Hepatic stellate cell (primary cell): ENCODE measurements at regions not wholly inside any gene's neighbourhood (a gene's known extent, or its start where the extent isn't known, plus 50 kb on each side); places are given as distances from the start of the nearest gene placed in this dataset.

Experiments used
- DNase-seq: peaks from one replicate; pipeline ENCODE4 v3.0.0; 2011; ENCODE audit warnings: low spot score

DNA sequence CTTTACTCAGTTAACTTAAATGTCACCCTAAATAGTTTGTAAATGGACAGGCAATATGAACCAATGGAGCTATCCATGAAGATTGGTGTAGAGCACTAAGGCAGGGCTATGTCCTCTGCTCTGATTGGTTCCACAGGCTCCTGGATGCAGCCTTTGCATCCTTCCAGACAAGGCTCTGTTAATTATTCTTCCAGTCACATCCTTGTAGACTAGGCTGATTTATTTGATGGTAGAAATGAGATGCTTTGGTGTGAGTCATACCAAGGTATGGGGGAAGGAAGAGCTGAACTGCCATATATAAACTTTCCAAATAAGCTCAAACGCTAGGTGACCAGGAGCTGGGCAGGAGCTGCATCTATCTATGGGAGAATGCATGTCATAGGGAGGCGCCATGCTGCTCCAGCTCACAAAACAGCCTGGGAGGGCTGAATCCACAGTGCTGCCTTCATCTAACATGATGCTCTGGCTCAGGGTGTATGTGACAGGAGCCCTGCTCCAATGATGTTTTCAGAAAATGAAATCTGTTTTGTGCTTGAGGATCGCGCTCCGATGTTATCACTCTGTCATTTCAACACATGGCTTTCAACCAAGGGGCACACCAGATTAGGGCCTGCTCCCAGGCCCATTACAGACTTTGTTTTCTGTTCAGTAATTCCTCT, 818.0 kb upstream of the ZNF608 start:
- DNase-seq: no peak

DNA sequence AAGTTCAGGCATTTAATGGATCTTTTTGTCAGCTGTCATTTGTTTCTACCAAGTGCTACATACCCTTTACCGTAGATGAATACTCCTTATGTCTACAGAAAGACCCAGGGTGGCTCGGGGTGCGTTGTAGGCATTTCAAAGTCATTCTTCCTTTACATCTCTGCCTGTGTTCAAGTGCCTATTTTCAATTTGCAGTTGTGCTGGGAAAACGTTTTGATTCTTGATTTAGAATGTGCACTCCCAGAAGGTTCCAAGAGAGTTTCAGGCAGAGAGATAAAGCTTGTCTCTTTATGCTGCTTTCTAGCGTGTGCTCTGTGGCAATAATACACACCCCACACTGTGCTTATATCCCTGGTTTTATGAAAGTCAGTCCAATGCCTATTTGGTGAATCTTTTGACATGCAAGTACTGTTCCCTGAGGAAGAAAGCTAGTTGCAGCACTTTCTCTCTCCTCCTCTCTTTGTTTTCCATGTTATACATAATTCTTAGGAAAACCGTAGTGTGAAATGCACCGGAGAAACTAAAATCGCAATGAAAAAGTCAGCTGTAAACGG, 828.1 kb upstream of the ZNF608 start:
- DNase-seq: no peak

DNA sequence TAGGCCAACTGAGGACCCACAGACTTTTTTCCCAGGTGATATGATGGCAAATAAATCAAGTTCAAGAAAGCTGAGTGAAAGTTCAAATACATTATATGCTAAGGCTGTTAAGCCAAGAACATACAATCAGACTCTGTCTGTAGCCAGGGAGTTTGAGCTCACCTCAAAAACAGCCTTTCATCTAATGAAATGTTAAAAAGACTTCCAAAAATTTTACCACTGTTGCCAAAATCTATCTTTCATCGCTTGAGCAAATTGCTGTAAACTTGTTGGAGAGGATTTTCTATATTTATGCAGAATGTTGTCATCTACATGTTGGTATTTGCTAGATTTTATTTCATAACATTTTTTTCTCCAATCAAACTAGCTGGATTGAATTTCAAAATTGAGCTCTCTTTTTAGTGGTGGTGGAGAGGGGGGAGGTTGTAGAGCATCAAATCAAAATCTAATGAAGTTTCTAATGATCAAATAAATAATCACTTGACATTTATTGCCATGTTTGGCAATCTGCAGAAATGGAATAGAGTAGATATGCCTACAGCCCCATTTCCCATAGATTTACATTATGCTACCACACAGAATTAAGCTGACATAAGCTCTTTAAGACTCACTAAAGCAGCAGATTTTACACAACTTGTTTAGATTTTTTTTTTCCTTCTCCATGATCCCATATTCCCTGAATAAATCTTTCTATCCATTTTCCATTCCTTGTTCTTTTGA, 828.9 kb upstream of the ZNF608 start:
- DNase-seq: no peak

DNA sequence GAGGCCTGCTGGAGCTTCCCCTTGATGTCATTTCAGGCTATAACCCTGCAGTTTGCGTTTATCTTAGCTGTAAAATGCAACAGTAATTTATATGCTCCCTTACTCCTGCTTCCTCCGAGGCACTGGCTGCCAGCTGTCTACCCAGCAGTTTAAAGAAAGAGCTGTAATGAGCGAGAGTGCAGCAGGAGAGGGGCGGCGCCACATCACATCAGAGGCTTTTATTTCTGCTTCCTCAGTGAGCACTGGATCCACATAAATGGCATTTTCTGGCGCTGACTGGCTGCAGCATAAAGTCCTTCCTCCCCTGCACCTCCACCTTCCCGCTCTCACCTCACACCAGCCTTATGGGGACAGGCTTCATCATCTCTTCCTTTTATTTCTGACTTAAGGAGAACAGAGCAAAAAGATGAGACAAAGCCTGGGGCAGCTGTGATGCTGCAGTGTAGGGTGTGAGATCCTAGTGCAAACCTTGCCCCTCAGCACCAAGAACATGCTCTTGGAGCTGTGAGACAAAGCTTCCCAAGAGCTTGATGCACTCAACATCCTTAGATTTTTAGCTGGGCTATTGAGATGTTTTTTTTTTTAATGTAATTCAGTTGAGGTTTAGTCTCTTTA, 829.6 kb upstream of the ZNF608 start:
- DNase-seq: no peak

DNA sequence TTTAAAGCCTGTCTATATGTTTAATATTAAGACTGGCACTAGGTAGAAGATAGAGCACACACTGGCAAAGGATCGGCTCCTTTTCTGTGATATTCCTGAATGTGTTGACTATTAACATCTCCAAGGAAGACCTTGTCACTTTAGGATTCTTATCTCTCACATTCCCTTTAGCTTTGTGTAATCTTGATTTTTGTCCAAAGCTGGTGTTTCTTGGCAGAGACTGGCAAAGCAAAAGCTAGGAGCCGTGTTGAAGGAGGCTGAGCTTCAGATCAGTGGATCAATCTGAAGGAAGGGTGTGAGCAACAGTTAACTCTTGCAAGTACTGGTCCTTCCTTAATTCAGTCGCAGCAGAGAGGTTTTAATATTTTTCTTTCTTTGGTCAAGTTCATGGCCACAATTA, 830.4 kb upstream of the ZNF608 start:
- DNase-seq: no peak

DNA sequence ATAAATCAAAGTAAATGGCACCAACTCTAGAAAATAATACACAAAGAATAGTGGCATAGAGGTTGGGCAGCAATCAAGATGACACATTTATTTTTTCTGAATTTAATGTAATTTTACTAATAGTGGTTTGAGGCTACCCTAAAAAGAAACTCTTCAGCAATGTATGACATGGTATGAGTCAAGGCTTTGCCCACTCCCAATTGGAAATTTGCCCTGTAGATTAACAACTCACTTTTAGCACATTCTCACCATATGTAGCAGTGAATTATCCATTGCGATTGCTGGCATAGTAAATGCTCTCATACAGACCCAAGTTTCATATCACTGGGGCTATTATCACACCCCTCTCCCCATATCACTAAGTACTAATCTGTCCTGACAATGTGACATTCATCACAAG, 832.1 kb upstream of the ZNF608 start:
- DNase-seq: no peak

DNA sequence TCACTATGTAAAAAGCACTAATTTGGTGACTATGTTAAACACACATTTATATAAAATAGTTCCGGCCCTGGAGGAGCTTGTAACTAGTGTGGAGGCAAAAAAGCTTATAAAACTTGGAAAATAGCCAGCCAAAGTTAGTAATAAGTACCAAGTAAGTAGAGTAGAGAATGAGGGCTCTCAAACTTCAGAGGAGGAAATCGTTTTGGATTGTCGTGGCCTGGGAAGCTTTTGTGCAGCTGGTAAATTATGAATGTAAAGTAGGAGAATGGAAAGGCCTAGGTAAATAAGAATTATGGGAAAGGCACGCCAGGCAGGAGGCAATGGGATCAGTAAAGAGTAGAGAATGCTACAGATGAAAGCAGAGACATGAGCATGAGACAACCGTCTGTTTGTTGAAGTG, 832.7 kb upstream of the ZNF608 start:
- no peak for DNase-seq

DNA sequence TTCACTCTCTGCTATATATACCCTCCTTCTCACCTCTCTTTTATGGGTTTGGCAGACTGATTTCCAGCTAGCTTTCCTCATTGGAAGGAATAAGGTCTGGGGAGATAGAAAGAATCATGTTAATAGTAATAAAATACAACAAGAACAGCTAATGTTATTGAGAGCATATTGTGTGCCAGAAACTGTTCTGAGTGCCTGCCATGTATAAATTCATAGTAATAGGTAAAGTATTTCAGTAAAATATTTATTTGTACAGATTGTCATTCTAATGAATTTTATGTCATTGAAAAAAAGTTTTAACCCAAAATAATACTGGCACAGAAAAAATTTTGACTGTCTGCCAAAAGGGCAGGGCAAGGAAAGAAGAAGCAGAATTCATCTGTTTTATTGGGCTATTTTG, 834.9 kb upstream of the ZNF608 start:
- DNase-seq: no peak

DNA sequence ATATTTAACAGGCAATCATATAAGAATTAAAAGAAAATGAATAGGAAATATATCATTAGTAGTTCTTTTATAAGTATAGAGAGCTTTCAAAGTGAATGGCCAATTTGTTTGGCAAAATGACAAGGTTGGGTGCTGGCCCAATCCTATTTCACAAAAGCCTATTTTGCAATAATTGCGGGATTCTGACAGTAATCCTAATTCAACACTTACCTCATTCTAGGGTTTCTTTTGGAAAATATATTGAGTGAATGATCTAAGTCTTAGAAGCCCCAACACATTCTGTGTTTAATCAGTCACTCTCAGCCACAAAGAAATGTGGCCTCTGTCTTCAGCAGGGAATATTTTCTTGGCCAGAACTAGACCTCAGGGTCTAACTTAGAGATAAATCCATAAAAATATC, 835.9 kb upstream of the ZNF608 start:
- DNase-seq: no peak

DNA sequence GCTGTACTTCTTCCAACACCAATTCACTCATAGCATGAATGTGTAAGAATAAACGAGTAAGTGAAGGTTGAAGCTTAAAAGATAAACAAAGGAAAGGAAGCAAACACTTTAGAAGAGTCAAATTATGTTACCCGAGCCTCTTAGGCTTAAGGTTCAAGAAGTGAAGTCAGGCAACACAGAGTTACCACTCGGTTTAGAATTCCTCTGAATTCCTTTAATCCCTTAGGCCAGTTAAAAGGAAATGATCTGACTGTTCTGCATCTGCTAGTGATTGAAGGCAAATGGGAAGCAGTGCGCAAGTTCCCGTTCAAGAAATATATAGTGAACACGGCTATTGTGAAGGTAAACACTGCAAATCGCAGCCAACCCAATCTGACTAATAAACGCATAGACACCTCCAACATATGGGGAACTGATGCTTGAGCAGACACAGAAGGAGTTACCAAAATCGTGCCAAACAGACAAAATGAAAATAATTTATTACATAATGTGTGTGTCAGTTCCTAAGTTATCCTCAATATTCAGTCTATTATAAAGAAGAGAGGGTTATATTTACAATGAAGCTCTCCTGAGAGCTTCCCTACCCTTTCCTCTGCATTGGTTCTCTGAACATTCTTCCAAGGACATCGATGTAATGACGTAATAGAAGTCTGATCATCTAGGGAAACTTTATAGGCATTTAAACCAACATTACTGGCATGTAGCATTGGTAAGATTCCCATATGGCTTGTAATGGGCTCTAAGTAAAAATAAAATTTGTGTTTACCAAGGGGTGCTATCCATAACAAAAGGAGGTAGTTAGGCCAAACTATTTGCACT, 837.1 kb upstream of the ZNF608 start:
- DNase-seq: no peak

DNA sequence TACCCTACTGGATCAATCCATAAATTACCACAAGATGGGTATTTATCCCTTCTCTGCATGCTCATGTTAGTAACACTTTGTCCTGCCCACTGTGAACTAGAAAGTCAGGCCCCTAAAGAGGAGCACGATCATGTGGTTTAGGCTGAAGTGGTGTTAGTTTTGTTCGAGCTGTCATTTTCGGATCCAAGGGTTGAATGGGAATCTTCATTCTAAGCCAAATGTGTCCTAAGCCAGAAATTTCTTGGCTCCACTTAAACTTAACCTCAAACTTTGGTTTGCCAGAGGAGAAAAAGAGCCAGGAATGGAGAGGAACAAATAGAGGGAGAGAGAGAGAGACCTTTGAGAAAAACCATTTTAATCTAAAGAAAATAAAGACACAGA, 837.7 kb upstream of the ZNF608 start:
- no peak for DNase-seq

DNA sequence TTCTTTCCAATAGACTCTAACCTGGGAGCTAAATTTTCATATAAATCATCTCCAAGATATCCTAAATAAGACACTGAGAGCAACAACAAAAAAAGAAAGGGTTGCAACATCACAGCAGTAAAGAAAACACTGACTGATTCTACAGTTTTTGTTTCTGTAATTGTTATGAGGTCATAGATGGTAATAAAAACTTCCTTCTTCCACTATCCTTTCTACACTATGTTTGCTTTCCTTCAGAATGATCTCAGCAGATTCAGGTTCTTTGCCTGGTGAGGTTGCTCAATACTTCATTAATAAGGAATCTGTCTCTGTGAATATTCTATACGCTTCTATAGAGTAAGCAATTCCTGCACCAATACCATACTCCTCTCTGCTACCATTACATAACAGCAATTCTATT, 835.6 kb upstream of the GRAMD2B start:
- DNase-seq: no peak

DNA sequence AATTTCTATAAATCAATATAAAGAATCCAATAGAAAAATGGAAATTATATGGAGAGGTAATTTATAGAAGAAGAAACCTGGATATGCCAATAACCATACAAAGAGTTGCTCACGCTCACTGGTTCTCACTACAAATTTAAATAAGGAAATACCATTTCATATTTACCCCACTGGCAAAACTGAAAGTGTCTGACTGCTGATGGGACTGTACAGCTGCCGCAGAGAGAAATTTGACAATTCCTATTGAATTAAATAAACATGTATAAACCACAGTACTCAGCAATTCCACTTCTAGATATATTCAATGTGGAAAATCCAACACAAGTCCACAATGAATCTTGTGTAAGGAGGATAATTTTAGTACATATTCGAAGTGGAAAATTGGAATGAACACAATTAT, 830.4 kb upstream of the GRAMD2B start:
- DNase-seq: no peak

DNA sequence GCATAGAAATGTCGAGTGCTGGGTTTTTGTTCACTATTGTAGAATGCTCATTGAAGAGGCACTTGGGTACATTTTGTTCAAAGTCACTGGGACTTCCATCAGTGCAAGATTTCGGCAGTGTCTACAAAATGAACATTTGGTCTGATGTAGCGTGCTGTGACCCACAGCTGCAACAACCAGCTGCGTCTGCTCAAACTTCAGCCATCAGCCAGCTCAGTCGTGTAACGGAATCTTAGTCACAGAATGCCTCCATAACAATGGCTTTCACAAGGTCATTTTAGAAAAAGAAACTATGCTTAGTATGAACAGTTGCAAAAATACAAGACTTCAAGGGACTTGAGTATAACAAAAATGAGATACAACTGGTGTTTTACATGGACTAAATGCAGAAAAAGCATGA, 828.1 kb upstream of the GRAMD2B start:
- peak; percentile 22 for DNase-seq

DNA sequence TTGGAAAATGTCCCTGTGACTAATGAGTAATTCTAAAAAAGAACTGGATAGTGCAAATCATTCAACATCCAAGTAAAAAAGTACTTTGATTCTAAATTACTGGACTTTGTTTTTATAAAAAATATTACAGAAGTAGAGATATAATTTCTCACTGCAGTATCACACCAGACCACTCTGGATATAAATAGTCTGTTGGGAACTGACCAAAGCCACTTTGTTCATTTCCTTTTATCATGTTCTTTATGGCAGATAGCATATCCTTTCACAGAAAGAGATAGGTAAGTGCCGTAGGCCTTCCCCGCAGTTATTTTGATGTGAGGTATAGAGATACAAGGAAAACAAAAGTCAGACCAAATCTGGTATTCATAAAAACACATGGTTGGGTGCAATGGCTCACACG, 827.4 kb upstream of the GRAMD2B start:
- DNase-seq: no peak

DNA sequence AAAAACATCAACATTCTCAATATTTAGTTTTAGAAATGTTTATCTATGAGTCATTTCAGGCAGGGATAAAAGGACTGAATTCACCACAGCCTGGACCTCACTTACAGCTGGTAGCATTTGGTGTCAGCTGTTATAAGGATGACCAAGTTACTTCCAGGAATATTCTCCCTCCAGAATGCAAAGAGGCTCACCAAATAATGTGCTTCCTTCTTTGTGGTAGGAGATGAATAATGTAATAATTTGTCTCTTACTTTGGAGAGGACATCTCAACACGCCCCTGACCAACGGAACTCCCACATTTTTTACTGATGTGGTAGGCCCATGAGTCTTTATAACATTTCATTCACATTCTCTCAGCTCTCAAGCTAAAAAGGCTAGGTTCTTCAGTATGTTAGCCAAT, 825.9 kb upstream of the GRAMD2B start:
- DNase-seq: no peak

DNA sequence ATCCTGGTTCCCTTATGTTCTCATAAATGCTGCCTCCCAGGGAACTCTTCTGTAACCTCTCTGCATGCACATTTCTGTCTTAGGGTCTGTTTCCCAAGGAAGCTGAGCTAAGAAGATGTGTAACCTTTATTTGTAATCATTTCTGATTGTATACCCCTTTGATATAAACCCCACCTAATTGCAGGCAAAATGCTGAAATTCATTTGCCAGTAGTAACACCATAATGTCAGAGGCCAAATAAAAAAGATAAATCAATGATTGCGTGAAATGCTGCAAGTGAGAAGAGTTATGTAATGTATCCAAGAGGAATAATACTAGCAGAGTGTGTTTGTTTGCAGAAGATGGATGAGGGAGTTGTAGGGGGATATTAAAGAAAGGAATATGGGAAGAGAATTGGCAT, 822.6 kb upstream of the GRAMD2B start:
- no peak for DNase-seq

DNA sequence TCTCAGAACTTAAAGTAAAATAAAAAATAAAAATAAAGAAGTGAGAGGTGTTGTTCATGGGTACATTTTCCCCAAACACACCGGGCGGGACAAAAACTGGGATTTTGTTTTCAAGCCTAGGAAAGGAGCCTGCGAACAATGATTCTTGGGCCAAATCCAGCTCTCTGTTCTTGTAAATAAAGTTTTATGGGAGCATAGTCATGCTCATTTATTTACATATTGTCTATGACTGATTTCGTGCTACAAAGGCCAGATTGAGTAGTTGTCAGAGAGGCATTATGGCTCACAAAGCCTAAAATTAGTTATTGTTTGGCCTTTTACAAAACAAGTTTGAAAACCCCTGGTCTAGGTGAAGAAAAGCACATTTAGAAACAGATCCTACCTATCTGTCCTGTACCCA, 821.0 kb upstream of the GRAMD2B start:
- DNase-seq: no peak

DNA sequence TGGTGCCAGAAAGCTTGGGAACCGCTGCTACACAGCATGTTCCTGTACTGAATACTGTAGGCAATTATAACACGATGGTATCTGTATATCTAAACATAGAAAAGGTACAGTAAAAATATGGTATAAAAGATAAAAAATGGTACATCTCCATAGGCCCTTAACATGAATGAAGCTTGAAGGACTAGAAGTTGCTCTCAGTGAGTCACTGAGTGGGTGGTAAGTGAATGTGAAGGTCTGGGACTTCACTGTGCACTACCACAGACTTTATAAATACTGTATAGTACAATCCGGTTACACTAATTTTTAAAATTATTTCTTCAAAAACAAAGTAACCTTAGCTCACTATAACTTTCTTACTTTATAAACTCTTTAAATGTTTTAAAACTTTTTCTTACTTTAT, 819.9 kb upstream of the GRAMD2B start:
- DNase-seq: no peak

DNA sequence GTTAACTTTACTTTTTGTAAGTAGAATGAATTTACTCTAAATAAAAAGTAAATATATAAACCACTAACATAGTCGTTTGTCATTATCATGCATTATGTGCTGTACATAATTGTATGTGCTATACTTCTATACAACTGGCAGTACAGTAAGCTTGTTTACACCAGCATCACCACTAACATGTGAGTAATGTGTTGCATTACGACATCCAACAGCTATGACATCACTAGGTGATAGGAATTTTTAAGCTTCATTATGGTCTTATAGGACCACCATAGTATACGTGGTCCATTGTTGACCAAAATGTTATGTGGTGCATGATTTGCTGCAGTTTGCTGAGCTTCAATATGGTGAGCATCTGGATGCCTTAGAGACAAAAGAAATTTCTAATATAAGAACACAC, 819.1 kb upstream of the GRAMD2B start:
- no peak for DNase-seq

DNA sequence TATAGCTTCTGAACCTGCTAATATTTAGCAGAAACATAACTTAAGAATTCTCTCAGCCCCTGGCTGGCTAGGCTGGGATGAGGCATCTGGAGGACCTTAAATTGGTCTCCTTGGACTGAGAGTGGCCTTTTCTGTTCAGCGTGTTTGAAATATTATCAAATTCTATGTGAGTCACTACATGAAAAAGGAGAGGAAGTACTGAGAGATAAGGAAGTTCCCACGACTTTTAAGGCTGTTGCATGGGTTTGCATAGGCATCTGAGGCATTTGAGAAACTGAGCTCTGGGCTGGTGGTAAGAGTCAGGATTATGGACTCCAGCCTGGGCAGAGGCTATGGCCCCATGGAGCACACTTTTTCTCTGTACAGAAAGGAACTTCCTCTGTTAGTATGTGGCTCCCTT, 816.2 kb upstream of the GRAMD2B start:
- no peak for DNase-seq

DNA sequence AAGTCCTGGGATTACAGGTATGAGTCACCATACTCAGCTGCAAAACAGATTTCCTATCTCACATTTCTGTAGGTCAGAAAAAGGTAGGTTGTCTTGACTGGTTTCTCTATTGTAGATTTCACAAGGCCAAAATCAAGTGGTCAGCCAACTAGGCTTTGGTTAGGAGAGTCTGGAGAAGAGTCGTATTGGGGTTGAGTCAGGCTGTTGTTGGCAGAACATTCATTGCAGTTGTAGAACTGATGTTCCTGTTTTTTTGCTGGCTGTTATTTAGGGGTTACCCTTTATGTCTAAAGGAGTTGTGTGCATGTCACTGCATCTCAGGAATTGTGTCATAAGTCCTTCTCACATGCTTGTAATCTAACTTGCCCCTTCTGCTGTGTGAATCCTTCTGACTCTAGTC, 814.2 kb upstream of the GRAMD2B start:
- DNase-seq: no peak

DNA sequence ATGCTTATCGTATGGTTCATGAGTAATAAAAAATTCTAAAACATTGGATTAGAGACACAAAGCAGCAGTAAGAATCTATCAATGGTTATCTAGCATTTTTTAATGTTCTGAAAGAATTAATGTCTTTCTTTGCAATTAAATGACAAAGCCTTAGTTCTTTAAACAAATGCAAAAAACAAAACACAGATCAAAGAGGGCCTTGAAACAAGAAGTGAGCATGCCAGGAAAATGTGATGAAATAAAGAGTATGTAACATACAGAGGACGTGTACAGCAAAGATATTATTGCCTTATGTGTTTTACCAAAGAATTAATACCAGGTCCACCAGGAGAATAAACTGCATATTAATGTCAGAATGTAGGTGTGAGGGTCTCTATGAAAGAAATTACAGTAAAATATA, 812.3 kb upstream of the GRAMD2B start:
- no peak for DNase-seq
